CD4-positive, alpha-beta T cell (primary cell): ENCODE measurements at regions not wholly inside any gene's neighbourhood (a gene's known extent, or its start where the extent isn't known, plus 50 kb on each side); places are given as distances from the start of the nearest gene placed in this dataset.

Experiments
- ATAC-seq: fragments of 200-7000 bp; cut with Tn5 transposase; one replicate; pipeline ENCODE4 v1.10.0; 2022; ENCODE audit warnings: mild to moderate bottlenecking; ENCODE audit not compliant: poor library complexity
- CTCF ChIA-PET: fragments of 350-600 bp; sonication (Branson Sonifier 250); formaldehyde crosslinking; loops from one replicate; lab custom pipeline; 2021; ENCODE audit warnings: antibody characterized with exemption, inconsistent platforms; lab: Charles Lee
- POLR2A ChIA-PET: fragments of 350-600 bp; sonication (Branson Sonifier 250); formaldehyde crosslinking; loops from one replicate; lab custom pipeline; 2021; ENCODE audit warnings: antibody characterized with exemption, inconsistent platforms; lab: Charles Lee
- DNase-seq, 14 experiments: peaks; one replicate each; pipeline ENCODE4 v3.0.0-alpha.2; 2013 to 2020; ENCODE audit warnings: mixed read lengths in 2 of 14
- H3K27ac ChIP-seq, 2 donors: one replicate each; pipeline versions ENCODE4 v1.5.1 to v1.7.0; 2013; ENCODE audit warnings: low read length in 2 of 2, low read depth in 1 of 2, mild to moderate bottlenecking in 1 of 2
- H3K27me3 ChIP-seq, 2 experiments: 1 replicate in 1 of 2; 2 replicates in 1 of 2; pipeline versions ENCODE4 v1.6.1 to v1.7.0; 2013; ENCODE audit warnings: low read length in 2 of 2, control low read depth in 1 of 2, mild to moderate bottlenecking in 1 of 2, moderate library complexity in 1 of 2; ENCODE audit not compliant: insufficient read depth in 2 of 2, control insufficient read depth in 1 of 2
- H3K36me3 ChIP-seq: one replicate; pipeline ENCODE4 v1.6.1; 2013; ENCODE audit warnings: low read length, control low read depth; ENCODE audit not compliant: insufficient read depth
- H3K4me1 ChIP-seq: one replicate; pipeline ENCODE4 v1.6.1; 2013; ENCODE audit warnings: low read length, control low read depth; ENCODE audit not compliant: insufficient read depth
- H3K4me3 ChIP-seq: one replicate; pipeline ENCODE4 v1.5.1; 2013; ENCODE audit warnings: mild to moderate bottlenecking, low read length, moderate library complexity
- H3K9me3 ChIP-seq, 2 experiments: 1 replicate in 1 of 2; 2 replicates in 1 of 2; pipeline versions ENCODE4 v1.6.1 to v1.7.0; 2013; ENCODE audit warnings: low read length in 2 of 2, mild to moderate bottlenecking in 2 of 2, control low read depth in 1 of 2, moderate library complexity in 1 of 2; ENCODE audit not compliant: control insufficient read depth in 1 of 2, insufficient read depth in 1 of 2
- H3K27ac Mint-ChIP-seq: one replicate; pipeline ENCODE4 v1.8.0; 2020; ENCODE audit warnings: mixed read lengths
- H3K27me3 Mint-ChIP-seq: one replicate; pipeline ENCODE4 v1.8.0; 2021; ENCODE audit warnings: mixed read lengths
- H3K36me3 Mint-ChIP-seq: one replicate; pipeline ENCODE4 v1.8.0; 2021; ENCODE audit warnings: low read depth, mixed read lengths
- H3K4me1 Mint-ChIP-seq: one replicate; pipeline ENCODE4 v1.8.0; 2021; ENCODE audit warnings: low read depth, mixed read lengths
- H3K4me3 Mint-ChIP-seq: one replicate; pipeline ENCODE4 v1.8.0; 2020; ENCODE audit warnings: mild to moderate bottlenecking, mixed read lengths
- H3K9me3 Mint-ChIP-seq: one replicate; pipeline ENCODE4 v1.8.0; 2020; ENCODE audit warnings: mixed read lengths
- intact Hi-C, 2 experiments: fragments of 100-400 bp; cut with DNase I in 1 of 2; cut with micrococcal nuclease in 1 of 2; formaldehyde crosslinking; loops; one replicate each; pipeline versions ENCODE4 v1.15.1 to v1.9.0; 2023 to 2025; cut with DNase I, micrococcal nuclease
- TF ChIP-seq, protein P1 (sequence below): fragments of 200-600 bp; IDR thresholded peaks from one replicate; pipeline ENCODE4 v1.8.0; 2022; ENCODE audit warnings: antibody characterized with exemption, mild to moderate bottlenecking

GRCh38 chr1:14194511-14194910 is 404.0 kb upstream of the KAZN start:
- POLR2A ChIA-PET = no interaction called here
- H3K9me3 Mint-ChIP-seq = no peaks in the 10 kb centered on the region
- no peak for ATAC-seq
- Histone ChIP-seq H3K27ac (no peak overlapping the region), H3K9me3 (no peaks in the 10 kb centered on the region), H3K4me1 (no peaks in the 10 kb centered on the region), H3K36me3 (no peaks in the 10 kb centered on the region), H3K27me3 (no peaks in the 10 kb centered on the region), H3K4me3 (no peak overlapping the region)
- intact Hi-C loops = no loop called here
- H3K27ac Mint-ChIP-seq = no peak overlapping the region
- no peaks in the 10 kb centered on the region for H3K4me1 Mint-ChIP-seq
- CTCF ChIA-PET = no interaction called here
- TF ChIP-seq, protein P1, sequence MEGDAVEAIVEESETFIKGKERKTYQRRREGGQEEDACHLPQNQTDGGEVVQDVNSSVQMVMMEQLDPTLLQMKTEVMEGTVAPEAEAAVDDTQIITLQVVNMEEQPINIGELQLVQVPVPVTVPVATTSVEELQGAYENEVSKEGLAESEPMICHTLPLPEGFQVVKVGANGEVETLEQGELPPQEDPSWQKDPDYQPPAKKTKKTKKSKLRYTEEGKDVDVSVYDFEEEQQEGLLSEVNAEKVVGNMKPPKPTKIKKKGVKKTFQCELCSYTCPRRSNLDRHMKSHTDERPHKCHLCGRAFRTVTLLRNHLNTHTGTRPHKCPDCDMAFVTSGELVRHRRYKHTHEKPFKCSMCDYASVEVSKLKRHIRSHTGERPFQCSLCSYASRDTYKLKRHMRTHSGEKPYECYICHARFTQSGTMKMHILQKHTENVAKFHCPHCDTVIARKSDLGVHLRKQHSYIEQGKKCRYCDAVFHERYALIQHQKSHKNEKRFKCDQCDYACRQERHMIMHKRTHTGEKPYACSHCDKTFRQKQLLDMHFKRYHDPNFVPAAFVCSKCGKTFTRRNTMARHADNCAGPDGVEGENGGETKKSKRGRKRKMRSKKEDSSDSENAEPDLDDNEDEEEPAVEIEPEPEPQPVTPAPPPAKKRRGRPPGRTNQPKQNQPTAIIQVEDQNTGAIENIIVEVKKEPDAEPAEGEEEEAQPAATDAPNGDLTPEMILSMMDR = no peak
- H3K36me3 Mint-ChIP-seq = no peaks in the 10 kb centered on the region
- DNase-seq = no peak
- H3K4me3 Mint-ChIP-seq = no peak overlapping the region
- peaks cover 6% of the 10 kb centered on the region for H3K27me3 Mint-ChIP-seq

GRCh38 chr1:14205066-14205465 is 393.4 kb upstream of the KAZN start:
- intact Hi-C loops = no loop called here
- no peaks in the 10 kb centered on the region for H3K9me3 Mint-ChIP-seq
- H3K27me3 Mint-ChIP-seq = peaks cover 4% of the 10 kb centered on the region
- H3K4me1 ChIP-seq = no peaks in the 10 kb centered on the region
- POLR2A ChIA-PET = no interaction called here
- peaks cover 0 to 5% of the 10 kb centered on the region in 2 experiments for H3K27me3 ChIP-seq
- DNase-seq (no peak), ATAC-seq (no peak)
- H3K36me3 Mint-ChIP-seq = no peaks in the 10 kb centered on the region
- no peak overlapping the region for H3K4me3 Mint-ChIP-seq
- H3K9me3 ChIP-seq = no peaks in the 10 kb centered on the region
- H3K4me3 ChIP-seq = no peak overlapping the region
- H3K27ac Mint-ChIP-seq = no peak overlapping the region
- no peaks in the 10 kb centered on the region for H3K4me1 Mint-ChIP-seq
- TF ChIP-seq, protein P1 = no peak
- H3K27ac ChIP-seq = no peak overlapping the region
- H3K36me3 ChIP-seq = no peaks in the 10 kb centered on the region
- CTCF ChIA-PET = no interaction called here

DNA sequence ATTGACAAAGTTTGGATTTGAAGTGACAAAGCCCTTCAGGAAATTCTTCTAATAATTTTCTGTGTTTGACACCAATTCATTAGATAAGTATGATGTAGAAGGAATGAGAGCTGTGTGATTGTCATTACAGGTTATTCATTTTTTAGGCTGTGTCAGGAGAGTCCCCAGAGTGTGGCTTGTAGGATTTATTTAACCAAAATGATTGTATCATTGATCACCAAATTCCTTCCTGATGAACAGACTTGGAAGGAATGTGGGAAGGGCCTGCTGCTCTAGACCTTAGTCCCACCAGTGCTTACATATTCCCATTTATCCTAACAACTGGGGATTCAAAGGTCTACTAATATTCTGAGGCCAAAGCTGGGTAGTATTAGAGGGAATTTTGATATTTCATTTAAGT is 383.3 kb upstream of the KAZN start:
- ATAC-seq (no peak), DNase-seq (no peak)
- peaks cover 0 to 8% of the 10 kb centered on the region in 2 experiments for H3K9me3 ChIP-seq
- POLR2A ChIA-PET = no interaction called here
- H3K4me1 Mint-ChIP-seq = no peaks in the 10 kb centered on the region
- intact Hi-C loops = no loop called here
- TF ChIP-seq, protein P1 = no peak
- no peak overlapping the region for H3K27ac ChIP-seq
- H3K9me3 Mint-ChIP-seq = peaks cover 7% of the 10 kb centered on the region
- no peaks in the 10 kb centered on the region for H3K4me1 ChIP-seq
- CTCF ChIA-PET = no interaction called here
- H3K27me3 Mint-ChIP-seq = no peaks in the 10 kb centered on the region
- H3K36me3 Mint-ChIP-seq = no peaks in the 10 kb centered on the region
- no peaks in the 10 kb centered on the region for H3K27me3 ChIP-seq
- no peak overlapping the region for H3K27ac Mint-ChIP-seq
- H3K4me3 Mint-ChIP-seq = no peak overlapping the region
- no peak overlapping the region for H3K4me3 ChIP-seq
- no peaks in the 10 kb centered on the region for H3K36me3 ChIP-seq
